Left kidney (tissue), 1 donor: ENCODE measurements at regions not wholly inside any gene's neighbourhood (a gene's known extent, or its start where the extent isn't known, plus 50 kb on each side); places are given as distances from the start of the nearest gene placed in this dataset.

Experiments
- DNase-seq: peaks from one replicate; pipeline ENCODE4 v3.0.0-alpha.2; 2013

DNA sequence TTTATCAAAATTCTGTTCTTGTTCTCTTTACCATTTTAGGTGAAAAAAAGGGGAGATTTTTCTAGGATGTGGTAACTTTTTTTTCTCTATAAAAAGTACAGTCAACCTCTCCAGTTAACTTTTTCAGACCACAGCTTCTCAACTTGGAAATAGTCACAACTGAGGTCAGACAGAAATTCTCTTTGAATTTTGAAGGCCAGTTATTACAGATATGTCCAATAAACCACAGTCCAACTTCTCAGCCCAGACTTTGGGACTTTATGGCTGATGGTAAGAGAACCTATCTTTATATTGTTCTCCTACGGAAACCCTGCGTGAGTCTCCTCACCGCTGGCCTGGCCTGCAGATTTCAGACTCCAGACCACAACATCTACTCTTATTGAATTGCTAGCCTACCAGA is 176.7 kb downstream of the DACT1 start:
- DNase-seq, result no peak

DNA sequence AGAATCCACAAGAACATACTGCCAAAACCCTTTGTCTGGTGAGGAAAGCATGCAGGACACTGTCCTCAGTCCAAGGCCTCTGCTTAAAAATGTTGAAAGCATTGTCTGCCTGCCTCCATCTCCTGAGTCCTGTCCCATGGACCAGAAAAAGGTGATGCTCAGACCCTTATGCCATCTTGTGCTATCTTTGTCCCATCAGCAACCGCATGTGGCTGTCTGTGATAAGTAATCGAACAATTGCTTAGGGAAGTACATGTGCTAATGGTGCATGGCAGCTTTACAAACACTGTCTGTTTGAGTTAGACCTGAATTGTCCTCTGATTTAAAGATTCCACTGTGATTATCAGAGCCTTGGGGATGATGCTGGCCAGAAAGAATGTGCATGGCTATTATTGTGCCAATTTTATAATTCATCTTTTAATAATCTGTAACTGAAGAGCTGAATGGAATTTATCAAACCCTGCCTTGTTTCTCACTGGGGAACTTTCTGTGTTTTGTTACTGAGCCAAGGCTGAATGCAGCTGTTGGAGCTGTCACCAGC is 177.5 kb downstream of the DACT1 start:
- no peak for DNase-seq

DNA sequence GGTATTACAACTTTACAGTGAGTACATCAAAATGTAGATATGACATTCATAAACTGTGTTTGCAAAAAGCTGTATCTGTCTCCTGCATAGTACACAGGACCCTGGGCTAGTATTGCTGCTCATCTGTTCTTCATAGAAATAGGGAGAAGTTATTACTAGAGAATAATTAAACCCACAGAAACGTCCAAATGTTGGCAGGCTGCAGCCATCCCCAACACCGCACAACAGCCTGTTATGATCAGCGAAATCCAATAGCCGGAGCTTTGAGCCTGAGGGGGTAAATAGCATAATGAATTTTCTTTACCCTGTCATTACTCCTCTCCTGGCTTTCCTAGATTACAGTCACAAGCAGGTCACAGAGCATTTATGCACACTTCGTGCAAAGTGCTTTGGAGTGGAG is 178.0 kb downstream of the DACT1 start:
- no peak for DNase-seq

DNA sequence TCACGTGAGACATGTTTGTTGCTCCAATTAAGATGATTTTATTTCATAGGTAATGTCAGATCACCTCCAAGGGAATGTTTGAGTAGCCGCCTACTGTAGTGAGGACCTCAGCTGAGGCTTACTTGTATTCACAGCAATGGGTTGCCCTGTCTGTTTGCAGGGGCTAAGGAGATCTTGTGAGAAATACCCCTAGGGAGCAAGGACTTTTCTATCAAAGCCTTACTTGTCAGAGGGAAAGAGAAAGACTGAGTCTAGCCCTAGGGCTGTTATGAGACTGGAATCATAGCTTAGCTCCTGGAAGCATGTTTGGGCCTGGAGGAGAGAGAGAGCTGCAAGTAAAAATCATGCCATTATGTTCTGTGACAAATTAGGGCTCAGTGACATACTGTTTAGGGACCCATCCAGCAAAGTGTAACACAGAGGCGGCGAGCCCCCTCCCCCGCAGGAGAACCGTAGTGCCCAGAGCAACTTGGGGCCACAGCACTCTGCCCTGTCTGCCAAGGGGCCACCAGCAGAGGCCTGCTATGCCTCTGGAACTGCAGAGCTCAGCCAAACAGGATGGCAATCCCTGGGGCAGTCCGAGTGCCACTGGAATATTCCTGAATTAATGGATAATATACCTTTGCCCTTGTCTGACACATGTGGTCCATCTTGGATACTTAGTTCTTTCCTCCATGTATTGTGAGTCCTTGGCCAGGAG is 178.8 kb downstream of the DACT1 start:
- DNase-seq, result no peak

DNA sequence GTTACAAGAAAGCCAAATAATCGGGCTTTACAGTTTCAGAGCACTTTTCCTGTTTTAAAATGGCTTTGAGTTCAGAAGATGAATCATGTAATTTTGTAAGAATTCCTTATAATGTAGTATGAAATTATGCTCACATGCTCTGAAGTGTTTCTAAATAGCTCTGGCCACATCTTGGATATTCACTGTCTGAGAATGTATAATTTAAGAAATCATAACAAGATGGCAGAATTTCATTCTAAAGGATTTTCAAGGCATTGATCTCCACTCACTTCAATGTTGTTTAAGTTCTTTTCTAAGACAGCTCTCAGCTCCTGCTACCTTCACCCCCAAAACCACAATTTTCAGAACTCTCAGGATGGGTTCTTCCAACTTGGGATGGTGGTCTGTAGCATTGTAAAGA is 180.1 kb downstream of the DACT1 start:
- no peak for DNase-seq

DNA sequence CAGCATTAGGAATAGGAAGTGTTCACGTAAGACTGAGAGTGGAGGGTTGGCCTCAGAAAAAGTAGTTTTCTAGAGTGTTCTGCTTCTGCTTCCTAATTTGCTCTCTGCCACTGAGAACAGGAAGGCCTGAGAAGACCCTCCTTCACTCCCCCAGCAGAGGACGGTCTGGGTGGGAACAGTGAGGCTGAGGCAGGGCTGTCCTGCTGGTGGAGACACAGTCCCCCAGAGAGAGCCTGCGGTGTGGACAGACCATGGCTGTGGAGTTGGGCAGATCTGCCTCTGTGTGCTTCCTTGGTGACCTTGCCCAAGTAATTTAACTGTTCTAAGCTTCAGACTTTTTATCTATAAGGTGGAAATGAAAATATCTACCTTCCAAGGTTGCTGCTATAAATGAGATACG is 182.3 kb downstream of the DACT1 start:
- DNase-seq, result no peak

DNA sequence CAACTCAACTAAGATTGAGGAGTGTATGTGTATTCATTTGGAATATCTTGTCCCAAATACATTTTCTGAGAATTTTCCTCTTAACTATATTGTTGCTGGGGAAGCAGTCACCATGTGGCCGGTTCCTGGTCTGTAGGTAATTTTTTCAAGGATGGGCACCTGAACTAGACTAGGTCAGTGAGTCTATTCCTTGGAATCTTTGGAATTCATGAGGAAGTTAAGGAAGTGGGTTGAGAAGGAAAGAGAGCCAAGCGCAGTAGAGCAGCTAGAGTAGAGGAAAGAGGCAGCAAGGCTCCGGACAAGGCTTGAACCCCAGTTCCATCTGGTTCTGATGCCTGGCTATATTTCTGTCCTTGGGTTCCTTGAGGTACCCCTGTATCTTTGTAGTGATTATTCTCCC is 183.7 kb downstream of the DACT1 start:
- DNase-seq, result no peak

DNA sequence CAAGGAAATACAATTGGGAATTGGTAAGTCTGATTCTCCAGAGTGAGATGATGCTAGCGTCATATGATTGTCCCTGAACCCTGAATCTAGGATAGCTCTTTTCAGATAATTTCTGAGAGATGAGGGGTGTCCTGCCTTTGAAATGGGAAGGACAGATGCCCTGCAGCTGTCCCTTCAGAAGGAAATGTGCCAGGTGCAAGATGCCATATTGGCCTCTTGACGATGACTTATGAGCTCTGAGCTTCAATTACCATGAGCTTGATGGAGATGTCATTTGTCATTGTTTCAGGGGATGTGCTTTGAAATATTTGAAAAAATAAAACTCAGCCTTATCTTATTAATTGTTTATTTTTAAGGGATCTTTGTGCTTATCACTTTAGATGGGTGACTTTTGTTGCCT is 185.1 kb downstream of the DACT1 start:
- no peak for DNase-seq

DNA sequence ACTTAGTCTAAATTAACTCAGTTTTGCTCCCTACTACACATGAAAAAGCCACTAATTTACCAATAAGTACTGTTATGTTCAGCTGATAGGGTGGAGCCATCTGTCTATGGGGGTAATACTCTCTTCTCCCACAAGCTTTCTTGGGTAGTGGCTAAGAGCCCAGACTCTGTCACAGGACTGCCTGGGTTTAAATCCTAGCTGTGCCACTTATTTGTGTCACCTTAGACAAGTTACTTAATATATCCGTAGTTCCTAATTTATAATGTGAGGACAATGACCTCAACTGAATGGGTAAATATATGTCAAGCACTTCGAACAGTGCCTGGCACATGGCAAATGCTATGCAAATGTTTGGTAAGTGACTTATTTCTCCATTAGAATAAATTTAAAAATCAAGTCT is 185.6 kb downstream of the DACT1 start:
- DNase-seq, result no peak

DNA sequence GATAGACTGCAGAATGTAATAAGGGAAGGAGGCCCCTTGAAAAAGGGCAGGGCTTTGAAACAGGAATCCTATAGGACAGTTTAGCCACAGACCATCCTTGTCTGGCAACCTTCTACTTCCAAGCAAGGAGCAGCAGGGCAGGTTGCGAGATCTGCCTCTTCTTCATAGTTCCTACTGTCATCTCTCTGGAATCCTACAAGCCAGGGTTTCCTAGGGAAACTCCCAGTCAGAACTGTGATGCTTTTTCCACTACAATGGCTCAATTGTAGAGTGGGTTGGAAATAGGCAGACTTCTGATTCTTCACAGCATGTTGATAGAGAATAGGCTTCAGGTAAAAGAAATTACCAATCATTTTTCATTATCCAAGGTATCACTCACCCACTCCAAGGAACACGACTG is 186.3 kb downstream of the DACT1 start:
- no peak for DNase-seq

DNA sequence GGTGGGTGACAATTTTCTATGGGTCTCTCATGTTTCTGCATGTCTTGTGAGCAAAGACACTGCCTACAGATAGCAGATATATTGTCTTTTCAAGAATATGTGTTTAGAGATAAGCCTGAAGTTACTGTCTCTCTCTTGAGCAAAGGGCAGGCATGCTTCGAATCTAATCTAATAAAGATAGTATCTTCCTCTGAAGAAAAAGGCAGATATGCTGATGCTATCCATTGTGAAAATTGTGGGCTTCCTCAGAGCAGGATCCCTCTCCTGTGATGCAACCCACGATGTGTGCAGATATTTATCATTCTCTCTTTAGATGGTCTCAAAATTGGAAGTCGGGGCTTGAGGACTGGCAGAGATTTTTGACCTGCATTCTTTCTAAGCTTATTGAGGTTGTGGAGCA is 187.0 kb downstream of the DACT1 start:
- no peak for DNase-seq

DNA sequence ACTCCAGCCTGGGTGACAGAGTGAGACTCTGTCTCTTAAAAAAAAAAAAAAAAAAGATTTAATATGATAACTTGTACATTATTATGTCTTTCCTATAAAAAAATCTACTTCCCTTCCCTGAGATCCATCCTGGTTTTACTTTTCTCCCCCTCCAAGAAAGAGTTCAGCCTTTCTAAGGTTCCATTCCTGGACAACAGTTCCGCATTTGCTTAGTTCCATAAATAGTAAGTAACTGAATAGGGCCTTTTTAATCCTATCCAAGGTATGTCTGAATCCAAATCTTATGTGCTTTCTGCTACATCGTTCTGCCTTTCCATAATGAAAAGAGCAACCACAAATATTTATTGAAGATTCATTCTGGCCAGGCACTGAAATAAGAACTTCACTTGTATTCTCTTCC is 187.8 kb downstream of the DACT1 start:
- no peak for DNase-seq

DNA sequence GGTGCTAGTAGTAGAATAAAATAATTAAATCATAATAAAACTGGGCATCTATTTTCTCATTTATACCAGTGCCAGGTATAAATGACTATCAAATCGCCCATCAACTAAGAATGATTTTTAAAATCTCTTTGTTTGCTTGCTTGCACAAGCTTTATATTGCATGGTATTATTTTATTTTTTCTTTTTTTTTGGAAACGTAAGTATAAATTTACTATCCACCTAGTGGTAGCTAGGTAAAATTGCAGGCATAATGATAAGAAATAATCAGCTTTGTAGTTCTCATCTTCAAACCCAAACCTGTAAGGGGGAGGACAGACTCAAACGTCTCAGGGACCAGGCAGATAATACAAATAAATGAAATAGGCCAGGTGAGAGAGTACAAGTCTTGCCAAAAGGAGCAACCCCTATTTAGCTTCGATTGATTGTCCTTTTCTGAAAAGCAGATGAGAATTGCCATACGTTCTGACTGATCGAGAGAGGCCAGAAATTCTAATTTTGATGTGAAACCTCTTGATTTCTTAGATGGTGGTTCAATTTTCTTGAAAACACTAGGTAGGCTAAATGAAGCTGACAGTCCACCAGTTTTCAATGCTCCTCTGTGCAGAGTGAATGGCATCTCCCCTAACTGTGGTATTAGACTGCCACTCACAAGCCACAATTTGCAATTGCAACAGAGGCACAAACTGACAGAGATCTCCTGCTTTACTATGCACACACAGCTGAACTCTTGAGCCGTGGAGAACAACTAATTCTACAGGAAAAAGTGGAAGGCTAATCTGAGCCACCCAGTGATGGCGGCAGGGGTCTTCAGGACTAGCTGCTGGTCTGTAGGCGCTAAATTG is 189.3 kb downstream of the DACT1 start:
- DNase-seq, result no peak

DNA sequence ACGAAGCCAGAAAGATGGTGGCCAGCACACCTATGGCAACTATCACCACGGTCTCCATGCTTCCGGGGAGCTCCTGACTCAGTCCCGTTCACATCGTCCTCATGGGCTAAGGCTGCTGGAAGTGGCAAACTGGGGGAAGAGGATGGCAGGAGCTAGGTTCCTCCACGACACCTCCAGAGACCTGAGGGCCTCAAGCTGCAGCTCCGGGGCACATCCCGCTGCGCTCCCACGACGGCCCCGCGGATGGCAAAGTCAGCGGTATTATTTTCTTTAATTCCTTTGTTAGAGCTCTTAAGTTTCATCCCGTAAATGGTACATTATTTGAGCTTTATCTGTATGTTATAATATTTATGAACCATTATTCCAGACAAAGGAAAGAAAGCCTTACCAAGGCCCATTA is 190.5 kb downstream of the DACT1 start:
- no peak for DNase-seq

DNA sequence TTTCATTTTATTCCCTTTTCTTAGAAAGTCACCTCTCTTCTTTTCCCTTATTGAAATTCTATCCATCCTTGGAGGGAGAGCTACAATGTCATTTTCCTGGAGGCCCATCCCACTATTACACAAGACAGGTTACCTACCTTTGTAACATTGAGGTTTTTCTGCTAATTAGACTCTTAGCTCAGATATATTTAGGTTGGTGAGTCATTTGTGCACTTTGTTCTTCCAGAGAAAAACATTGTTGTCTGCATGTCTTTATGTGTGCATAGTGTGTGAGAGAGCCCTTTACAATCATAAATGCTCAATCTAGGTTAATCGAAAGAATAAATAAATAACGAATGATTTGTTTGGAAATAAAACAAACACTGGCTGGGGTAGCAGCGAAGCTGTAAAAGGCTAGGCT is 191.8 kb downstream of the DACT1 start:
- no peak for DNase-seq

DNA sequence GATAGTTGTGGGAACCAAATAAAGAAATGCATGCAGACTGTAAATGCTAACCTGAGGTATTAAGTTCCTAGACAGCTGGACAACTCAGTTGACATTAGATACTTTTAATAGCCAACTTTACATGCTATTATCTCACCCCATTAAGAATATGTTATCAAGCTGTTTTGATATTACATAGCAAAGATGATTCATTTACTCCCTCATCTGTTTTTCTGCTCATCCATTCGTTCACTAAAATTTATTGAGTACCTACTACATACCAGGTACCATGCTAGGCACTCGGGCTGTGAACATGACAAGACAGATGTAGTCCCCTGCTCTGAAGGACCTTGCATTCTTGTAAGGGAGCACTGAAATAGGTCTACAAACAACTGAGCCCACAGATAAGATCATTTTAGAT is 192.4 kb downstream of the DACT1 start:
- DNase-seq, result no peak

DNA sequence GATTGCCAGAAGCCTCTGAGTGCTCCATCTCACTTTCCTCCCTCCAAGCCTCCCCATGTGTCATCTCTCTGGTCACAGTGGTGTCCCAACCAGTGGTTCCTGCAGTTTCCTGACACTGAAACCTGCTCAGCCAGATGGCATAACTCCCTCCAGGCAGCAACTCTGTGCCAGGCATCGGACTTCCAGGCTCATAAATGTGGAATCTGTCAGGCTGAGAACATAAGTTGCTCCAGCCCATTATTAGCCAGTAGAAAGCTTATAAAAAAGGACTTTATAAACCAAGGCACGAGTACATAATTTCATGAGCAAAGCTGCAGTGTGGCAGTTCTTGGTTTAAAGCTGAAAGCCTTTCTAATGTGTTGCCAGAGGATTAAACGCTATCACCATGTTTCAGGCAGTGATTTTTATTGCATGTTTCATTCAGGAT is 194.3 kb downstream of the DACT1 start:
- DNase-seq, result no peak

DNA sequence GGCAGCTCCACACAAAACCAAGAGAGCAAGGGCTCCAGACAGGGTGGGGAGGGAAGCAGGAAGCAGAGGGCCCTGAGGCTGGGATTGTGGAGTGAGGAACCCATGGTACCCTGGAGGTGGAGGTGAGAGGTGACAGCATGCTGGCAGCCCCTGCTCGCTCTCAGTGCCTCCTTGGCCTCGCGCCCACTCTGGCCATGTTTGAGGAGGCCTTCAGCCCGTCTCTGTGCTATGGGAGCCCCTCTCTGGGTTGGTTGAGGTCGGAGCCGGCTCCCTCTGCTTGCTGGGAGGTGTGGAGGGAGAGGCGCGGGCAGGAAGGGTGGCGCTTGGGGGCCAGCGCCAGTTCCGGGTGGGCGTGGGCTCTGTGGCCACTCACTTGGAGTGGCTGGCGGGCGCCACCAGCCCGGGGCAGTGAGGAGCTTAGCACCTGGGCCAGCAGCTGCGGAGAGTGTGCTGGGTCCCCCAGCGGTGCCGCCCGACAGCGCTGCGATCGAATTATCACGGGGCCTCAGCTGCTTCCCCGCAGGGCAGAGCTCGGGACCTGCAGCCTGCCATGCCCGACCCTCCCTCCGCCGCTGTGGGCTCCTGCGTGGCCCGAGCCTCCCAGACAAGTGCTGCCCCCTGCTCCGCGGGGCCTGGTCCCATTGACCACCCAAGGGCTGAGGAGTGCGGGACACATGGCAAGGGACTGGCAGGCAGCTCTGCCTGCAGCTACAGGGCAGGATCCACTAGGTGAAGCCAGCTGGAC is 196.0 kb downstream of the DACT1 start:
- no peak for DNase-seq

DNA sequence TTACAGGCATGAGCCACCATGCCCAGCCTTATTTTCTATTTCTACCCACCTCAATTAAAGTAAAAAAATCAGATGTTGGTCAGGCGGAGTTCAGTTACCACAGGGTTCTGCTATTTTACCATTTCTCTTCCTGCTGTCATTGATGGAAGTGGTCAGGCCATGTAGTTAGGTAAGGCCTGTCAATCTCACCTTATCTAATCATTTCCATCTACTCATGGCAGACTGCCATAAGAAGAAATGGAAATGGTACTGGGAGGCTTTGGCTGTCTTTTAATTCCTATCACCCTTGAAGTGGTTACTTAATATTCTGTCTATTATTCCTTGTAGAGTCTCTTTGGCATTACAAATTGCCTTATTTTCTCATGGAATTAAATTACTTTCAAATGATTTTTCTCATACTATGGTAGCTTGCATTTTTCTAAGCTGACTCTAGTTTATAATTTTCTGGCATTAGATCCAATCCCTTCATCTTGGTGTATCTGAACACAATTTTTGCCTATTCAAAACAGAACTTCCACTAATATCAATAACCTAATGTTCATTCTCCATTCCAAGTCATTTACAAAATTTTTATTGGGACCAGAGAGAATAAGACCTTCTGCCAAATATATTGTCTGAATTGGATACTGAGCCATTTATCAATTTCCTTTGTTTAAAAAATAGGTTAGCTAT is 198.7 kb downstream of the DACT1 start:
- DNase-seq, result no peak

DNA sequence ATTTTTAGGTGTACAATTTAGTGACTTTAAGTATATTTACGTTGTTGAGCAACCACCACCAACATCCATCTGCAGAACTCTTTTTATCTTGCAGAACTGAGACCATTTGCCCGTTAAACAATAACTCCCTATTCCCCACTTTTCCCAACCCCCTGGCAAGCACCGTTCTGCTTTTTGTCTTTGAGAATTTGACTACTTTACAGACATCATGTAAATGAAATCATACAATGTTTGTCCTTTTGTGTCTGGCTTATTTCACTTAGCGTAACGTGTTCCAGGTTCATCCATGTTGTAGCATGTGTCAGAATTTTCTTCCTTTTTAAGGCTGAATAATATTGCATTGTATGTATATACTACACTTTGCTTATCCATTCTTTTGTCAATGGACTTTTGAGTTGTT is 201.5 kb downstream of the DACT1 start:
- no peak for DNase-seq

DNA sequence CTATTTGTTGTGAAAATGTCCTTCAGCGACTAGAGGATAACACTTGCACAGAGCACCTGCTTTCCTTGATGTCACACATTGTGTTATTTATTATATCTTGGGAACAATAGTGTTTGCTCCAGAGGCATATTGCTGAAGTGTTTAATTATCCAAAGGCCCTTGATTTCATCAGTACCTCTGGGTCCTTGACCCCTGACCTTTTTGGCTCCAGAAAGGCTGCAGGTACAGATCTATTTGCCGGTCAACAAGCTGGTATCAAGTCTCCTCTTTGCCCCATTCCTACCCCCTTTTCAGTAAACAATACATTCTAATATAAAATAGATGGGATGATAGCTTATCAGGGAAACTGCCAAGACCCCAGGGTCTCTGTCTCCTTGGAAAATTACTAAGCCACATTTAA is 206.8 kb downstream of the DACT1 start:
- DNase-seq, result no peak
